Mesodermal cell (in vitro differentiated cells): ENCODE measurements at regions not wholly inside any gene's neighbourhood (a gene's known extent, or its start where the extent isn't known, plus 50 kb on each side); places are given as distances from the start of the nearest gene placed in this dataset.

Experiments
- H3K27ac ChIP-seq: 2 replicates; pipeline ENCODE4 v1.7.0; 2013; ENCODE audit warnings: mild to moderate bottlenecking, low read depth, low read length, moderate library complexity; ENCODE audit not compliant: severe bottlenecking
- H3K36me3 ChIP-seq: 2 replicates; pipeline ENCODE4 v1.7.1; 2013; ENCODE audit warnings: mild to moderate bottlenecking, low read length, moderate library complexity; ENCODE audit not compliant: control insufficient read depth, insufficient read depth
- H3K4me1 ChIP-seq: one replicate; pipeline ENCODE4 v1.7.1; 2013; ENCODE audit warnings: mild to moderate bottlenecking, low read length; ENCODE audit not compliant: insufficient read depth, control insufficient read depth, poor library complexity, severe bottlenecking
- H3K4me3 ChIP-seq: 2 replicates; pipeline ENCODE4 v1.7.0; 2013; ENCODE audit warnings: low read length, control low read depth, mild to moderate bottlenecking; ENCODE audit not compliant: insufficient read depth, poor library complexity, severe bottlenecking; ENCODE audit errors: extremely low read depth
- H3K9me3 ChIP-seq: 2 replicates; pipeline ENCODE4 v1.7.1; 2013; ENCODE audit warnings: mild to moderate bottlenecking, low read length, moderate library complexity; ENCODE audit not compliant: control insufficient read depth
- WGBS, 2 experiments: methylation state at CpG; one replicate each; pipeline ENCODE4 v1.1.5; 2013; ENCODE audit warnings: missing lambda C conversion rate in 2 of 2; ENCODE audit not compliant: insufficient coverage in 2 of 2; 5-methylcytosine and 5-hydroxymethylcytosine counted together

- 68 to 89% methylated on average over 2 of the region's 2 CpGs for WGBS, 2 experiments
- Histone ChIP-seq H3K4me3 (no peak overlapping the region), H3K4me1 (peaks cover 12% of the 10 kb centered on the region), H3K9me3 (peaks cover 7% of the 10 kb centered on the region), H3K27ac (no peak overlapping the region), H3K36me3 (no peaks in the 10 kb centered on the region)
Measured at GRCh38 chr7:46177821-46178220, 256.7 kb upstream of the IGFBP3 start.

- no peak overlapping the region for H3K27ac ChIP-seq
- H3K4me1 ChIP-seq = peaks cover 12% of the 10 kb centered on the region
- H3K9me3 ChIP-seq = no peaks in the 10 kb centered on the region
- WGBS, 2 experiments = 84 to 100% methylated on average over 2 to 3 of the region's 5 CpGs
- no peaks in the 10 kb centered on the region for H3K36me3 ChIP-seq
- H3K4me3 ChIP-seq = no peak overlapping the region
Measured at GRCh38 chr7:46175221-46175620, 254.1 kb upstream of the IGFBP3 start.

- H3K27ac ChIP-seq = peak overlapping the region; percentile 36
- peaks cover 12% of the 10 kb centered on the region for H3K4me1 ChIP-seq
- no peaks in the 10 kb centered on the region for H3K36me3 ChIP-seq
- H3K4me3 ChIP-seq = no peak overlapping the region
- WGBS, 2 experiments = 56 to 60% methylated on average over 1 to 2 of the region's 2 CpGs
- peaks cover 3% of the 10 kb centered on the region for H3K9me3 ChIP-seq
Measured at GRCh38 chr7:46174196-46174580, 253.1 kb upstream of the IGFBP3 start.

- 89 to 91% methylated on average over 11 to 12 of the region's 14 CpGs for WGBS, 2 experiments
- Histone ChIP-seq H3K4me1 (peaks cover 11% of the 10 kb centered on the region), H3K4me3 (no peak overlapping the region), H3K9me3 (peaks cover 3% of the 10 kb centered on the region), H3K27ac (peak overlapping the region; percentile 36), H3K36me3 (no peaks in the 10 kb centered on the region)
Measured at GRCh38 chr7:46173476-46174195, 252.6 kb upstream of the IGFBP3 start.

- Histone ChIP-seq H3K36me3 (no peaks in the 10 kb centered on the region), H3K27ac (no peak overlapping the region), H3K4me3 (no peak overlapping the region), H3K9me3 (peaks cover 3% of the 10 kb centered on the region), H3K4me1 (peaks cover 8% of the 10 kb centered on the region)
- WGBS, 2 experiments = no CpG with 5 or more reads among the region's 1 CpG
Measured at GRCh38 chr7:46170792-46171191, 249.7 kb upstream of the IGFBP3 start.

- no peak overlapping the region for H3K4me3 ChIP-seq
- no peak overlapping the region for H3K27ac ChIP-seq
- peaks cover 3% of the 10 kb centered on the region for H3K9me3 ChIP-seq
- WGBS, 2 experiments = 89 to 93% methylated on average over 3 to 6 of the region's 6 CpGs
- no peaks in the 10 kb centered on the region for H3K36me3 ChIP-seq
- H3K4me1 ChIP-seq = peaks cover 8% of the 10 kb centered on the region
Measured at GRCh38 chr7:46170021-46170420, 248.9 kb upstream of the IGFBP3 start.

- H3K9me3 ChIP-seq = peaks cover 3% of the 10 kb centered on the region
- H3K4me1 ChIP-seq = peaks cover 6% of the 10 kb centered on the region
- no peak overlapping the region for H3K27ac ChIP-seq
- H3K36me3 ChIP-seq = no peaks in the 10 kb centered on the region
- 90% methylated on average over 1 of the region's 1 CpG; no CpG with 5 or more reads in 1 of the 2 experiments for WGBS, 2 experiments
- no peak overlapping the region for H3K4me3 ChIP-seq
Measured at GRCh38 chr7:46169384-46169755, 248.3 kb upstream of the IGFBP3 start.

- Histone ChIP-seq H3K9me3 (peaks cover 3% of the 10 kb centered on the region), H3K36me3 (no peaks in the 10 kb centered on the region), H3K4me3 (no peak overlapping the region), H3K4me1 (peaks cover 1% of the 10 kb centered on the region), H3K27ac (no peak overlapping the region)
- WGBS, 2 experiments = 87 to 92% methylated on average over 10 to 11 of the region's 11 CpGs
Measured at GRCh38 chr7:46168671-46169383, 247.8 kb upstream of the IGFBP3 start.

- Histone ChIP-seq H3K4me3 (no peak overlapping the region), H3K27ac (no peak overlapping the region), H3K36me3 (no peaks in the 10 kb centered on the region), H3K4me1 (no peaks in the 10 kb centered on the region), H3K9me3 (peaks cover 3% of the 10 kb centered on the region)
- WGBS, 2 experiments = 93 to 100% methylated on average over 2 to 4 of the region's 5 CpGs
Measured at GRCh38 chr7:46168231-46168630, 247.2 kb upstream of the IGFBP3 start.

- Histone ChIP-seq H3K27ac (no peak overlapping the region), H3K9me3 (peaks cover 3% of the 10 kb centered on the region), H3K36me3 (no peaks in the 10 kb centered on the region), H3K4me1 (no peaks in the 10 kb centered on the region), H3K4me3 (no peak overlapping the region)
- no CpG with 5 or more reads among the region's 1 CpG for WGBS, 2 experiments
Measured at GRCh38 chr7:46165276-46165675, 244.2 kb upstream of the IGFBP3 start.

GRCh38 chr7:46164629-46165028 lies 243.6 kb upstream of the IGFBP3 start:
- Histone ChIP-seq H3K9me3 (peaks cover 3% of the 10 kb centered on the region), H3K27ac (no peak overlapping the region), H3K36me3 (no peaks in the 10 kb centered on the region), H3K4me1 (no peaks in the 10 kb centered on the region), H3K4me3 (no peak overlapping the region)
- 60 to 71% methylated on average over 1 of the region's 1 CpG for WGBS, 2 experiments
